Activated T-helper 1 cell treated with anti-CD3 and anti-CD28 coated beads, Interleukin-2, amount 50 U/mL, for 16 hours (primary cell): ENCODE measurements at regions not wholly inside any gene's neighbourhood (a gene's known extent, or its start where the extent isn't known, plus 50 kb on each side); places are given as distances from the start of the nearest gene placed in this dataset.

ENCODE experiments used
- DNase-seq, 2 donors: peaks; one replicate each; pipeline ENCODE4 v3.0.0-alpha.2; 2020; ENCODE audit warnings: low read depth in 1 of 2, low spot score in 1 of 2

DNA sequence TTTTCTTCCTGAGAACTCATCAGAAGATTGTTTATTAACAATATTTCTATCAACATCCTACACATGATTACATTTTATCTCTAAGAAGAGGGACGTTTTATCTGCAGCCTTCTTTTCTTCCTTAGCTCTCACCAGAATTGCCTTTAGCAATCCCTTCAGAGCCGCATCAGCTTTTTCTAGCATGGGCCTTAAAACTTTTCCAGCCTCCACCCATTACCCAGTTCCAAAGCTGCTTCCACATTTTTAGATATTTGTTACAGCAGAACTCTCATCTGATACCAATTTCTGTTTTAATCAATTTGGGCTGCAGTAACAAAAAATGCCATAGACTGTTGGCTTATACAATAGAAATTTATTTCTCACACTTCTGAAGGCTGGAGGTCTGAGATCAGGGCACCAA, 281.5 kb downstream of the THBS2 start:
- DNase-seq, result no peak

DNA sequence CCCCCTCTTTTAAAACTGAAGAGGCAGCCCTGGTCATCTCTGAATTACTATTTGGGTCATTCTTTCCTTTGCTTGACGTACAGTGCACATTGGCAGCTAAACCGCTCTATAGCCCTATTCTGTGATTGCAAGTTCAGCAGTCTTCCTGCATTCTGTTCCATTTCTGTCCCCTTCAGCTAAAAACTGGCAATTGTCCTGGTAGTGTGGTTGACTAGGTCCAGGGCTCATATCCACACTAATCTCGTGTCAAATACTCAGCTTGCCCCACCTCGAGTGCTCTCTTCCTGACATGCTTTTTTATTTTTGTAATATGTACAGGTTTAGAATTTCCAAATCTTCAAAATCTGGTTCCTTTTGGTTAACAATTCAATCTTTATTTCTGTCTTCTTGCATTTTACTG, 282.1 kb downstream of the THBS2 start:
- no peak for DNase-seq

DNA sequence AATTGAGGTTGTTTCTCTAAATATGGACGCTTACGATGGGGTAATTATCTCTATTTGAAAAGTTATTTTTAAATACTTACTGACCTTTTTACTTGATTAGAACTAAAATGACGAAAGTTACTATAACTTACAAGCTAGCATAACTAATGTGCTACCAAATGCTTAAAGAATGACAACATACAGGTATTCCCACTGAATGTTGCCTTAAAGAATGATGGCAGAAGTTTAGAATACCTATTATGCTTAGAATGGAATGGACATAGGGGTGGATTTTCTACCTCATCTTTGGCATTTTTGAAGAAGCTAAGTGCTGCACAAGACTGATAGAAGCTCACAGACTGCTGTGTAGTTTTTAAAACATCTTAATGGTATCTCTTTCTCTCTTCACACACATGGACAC, 284.8 kb downstream of the THBS2 start:
- no peak for DNase-seq

DNA sequence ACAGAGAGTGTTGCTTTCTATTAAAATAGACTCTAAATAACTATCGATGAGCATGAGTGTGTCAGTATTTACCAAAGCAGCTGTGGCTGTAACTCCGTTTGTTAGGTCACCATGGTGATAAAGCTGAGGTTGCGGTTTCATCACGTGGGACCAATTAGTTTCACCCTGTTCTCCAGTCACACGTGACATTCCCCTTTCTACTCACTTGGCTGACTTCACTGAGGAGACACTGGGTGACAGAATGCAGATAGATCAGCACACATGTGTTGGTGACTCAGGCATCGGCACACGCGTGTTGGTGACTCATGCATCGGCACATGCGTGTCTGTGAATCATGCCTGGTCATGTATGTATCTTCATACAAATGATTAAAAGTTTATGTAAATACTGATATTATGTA, 285.4 kb downstream of the THBS2 start:
- no peak for DNase-seq

DNA sequence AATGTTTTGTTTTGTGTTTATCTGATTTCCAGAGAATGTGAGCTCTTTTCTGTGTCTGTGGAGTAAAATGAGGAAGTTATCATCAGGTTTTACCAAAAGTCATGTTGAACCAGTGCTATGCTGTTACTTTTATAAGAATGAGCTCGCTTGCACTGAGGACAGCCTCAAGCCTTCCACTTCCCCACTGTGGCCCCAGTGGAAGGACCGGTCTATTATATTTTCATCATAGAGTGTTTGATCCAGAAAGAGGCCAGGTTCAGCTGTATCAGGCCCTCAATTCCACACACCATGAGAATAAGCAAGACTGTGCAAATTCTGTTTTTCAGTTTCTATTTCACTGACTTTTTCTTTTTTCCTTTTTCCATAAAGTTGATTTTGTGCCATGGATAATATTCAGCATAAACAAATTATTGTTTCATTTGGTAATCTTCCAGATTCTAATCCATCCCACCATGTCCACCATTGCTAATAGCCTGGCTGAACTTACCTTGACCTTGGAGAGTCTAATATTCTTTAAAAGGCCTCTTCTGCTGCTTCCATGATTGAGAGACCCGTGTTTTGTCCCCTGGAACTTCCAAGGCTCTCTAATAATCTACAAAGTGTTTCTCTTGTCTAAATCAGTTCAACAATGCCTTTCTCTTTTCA, 286.2 kb downstream of the THBS2 start:
- DNase-seq, result no peak

DNA sequence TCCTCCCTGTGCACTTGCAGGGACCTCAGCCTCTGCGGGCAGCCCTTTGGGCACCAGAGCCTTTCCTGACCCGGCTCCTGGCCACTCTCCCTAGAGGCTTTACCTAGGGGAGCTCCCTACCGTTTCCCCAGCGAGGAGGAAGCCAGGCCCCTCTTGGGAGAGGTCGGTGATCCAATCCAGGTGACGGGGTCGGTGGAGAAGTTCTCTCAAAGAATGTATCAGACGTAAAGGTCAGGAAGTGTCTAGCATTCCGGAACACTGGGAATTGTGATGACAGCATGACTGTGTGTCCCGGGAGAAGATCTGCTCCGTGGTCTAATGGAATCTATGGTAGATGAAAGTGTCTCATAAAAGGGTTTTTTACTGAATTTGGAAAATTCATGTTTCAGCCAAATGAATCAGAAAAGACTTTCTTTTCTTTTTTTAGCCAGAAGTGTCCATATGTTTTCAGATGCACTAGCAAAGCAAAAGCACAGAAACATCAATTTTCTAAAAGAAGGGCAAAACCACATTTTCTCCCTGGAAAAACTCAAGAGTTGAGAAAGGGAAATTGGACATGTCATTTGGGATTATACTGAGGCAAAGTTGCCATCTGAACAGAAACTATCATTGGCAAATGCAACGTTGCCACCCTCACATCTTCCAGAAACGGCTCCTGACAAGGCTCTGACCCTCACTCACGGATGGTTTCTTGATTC, 289.4 kb downstream of the THBS2 start:
- DNase-seq, result no peak

DNA sequence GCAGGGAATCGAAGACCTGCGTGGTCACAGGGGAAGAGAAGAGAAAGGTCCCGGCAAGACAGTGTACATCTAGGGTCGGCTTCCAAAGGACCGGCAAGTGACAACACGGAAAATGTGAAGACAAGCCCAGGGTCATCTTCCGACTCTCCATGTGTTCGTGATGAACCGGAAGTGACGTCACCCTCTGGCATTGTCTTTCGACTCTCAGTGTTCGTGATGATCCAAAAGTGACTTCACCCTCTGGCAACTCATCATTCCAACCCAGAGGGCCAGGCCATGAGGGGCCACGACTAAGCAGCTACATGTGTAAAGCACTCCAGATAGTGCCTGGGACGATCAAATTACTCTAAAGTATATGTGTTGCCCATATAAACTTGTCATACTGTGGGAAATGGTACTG, 290.8 kb downstream of the THBS2 start:
- no peak for DNase-seq

DNA sequence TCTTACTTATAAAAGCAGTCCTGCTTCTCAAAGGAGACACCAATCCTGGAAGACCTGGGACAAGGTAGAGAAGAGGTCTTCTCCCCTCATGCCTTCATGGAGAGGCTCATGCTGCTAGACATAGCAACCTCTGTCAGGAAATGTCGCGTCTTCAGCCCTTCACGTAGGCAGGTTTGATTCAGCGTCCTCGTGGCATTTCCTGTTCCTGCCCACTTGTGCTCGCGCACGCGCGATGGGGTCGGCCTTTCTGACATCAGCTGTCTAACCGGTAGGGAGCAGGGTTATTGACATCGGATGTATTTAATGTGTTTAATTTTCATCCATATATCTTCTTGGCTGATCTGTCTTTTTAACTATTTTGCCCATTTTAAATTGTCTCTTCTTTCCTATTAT, 292.4 kb downstream of the THBS2 start:
- no peak for DNase-seq

DNA sequence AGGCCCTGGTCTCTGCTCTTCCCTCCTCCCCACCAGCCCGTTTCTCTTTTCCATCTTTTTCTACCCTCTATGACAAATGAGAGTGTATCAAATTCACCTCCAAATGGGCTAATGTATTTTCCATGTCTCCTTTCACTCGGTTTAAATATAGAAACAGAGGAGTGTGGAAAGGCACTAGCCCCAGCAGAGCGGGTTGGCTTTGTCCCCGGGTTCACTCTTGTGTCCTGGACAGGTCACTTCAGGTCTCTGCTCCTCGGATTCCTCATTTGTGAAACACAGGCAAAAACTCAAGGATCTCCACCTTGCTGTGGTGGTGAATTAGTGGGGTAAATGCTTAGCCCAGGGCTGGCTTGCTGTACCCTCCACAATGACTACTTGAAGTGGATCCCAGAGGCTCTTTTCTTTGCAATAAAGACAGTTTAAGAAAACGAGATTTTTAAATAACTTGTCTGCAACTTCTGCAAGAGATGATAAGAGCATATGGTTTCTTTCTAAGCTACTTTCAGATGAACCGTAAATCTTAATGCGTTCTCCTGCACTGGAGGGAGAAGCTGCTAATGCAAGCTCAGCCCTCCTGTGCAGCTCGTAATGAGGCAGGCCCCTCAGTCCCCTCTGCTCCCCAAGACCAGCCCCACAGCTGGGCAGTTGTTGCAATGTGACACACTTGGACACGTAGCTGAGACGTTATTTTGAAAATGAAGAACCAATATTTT, 292.9 kb downstream of the THBS2 start:
- no peak for DNase-seq

DNA sequence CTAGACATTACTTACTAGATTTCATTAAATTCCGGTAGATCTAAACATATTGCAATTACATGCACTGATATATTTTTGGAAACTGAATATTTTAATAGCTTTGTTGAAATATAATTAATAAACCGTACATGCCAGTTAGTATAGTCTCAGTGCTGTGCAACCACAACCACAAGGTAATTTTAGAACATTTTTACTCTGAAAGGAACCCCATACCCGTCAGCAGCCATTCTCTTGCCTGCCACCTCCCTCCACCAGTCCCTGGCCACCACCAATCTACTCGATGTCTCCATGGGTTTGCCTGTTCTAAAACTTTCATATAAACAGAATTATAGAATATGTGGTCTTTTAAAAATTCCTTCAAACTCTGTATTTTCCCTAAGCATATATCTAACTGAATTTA, 293.9 kb downstream of the THBS2 start:
- no peak for DNase-seq

DNA sequence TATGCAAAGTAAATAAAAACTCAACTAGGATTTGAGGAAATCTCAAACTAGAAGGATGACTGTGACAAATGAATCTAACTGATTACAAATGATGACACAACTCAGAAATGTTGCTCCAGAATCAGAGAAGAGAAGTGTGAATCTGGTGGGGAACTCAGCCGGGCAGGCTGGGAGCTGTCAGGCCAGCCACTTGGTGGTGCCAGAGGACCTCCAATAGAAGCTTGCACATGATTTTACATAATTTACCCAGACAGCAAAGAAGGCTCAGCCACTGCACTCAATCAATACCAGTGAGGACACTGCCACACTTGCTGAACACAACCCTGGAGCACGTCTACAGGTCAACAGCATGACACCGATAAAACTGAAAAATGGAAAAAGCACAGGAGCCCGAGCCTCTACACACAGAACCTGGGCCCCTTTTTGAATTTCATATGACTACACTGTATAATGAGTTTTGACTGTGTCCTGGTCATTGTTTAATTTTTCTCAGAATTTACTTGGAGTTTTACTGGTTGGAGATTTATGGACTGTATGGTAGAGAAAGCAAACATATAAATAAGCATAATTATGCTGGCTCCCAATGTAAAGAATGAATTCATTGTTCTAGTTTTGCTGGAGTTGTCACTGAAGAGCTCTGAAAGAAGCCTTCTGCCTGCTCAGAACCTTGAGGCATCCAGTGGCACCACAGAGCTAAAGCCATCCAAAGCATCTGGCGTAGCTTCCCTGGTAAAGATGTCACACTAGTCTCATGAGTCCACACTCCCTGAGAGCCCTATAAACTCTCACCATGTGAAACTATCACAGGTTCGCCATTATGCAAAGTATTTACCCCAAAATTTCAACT, 296.5 kb downstream of the THBS2 start:
- no peak for DNase-seq

DNA sequence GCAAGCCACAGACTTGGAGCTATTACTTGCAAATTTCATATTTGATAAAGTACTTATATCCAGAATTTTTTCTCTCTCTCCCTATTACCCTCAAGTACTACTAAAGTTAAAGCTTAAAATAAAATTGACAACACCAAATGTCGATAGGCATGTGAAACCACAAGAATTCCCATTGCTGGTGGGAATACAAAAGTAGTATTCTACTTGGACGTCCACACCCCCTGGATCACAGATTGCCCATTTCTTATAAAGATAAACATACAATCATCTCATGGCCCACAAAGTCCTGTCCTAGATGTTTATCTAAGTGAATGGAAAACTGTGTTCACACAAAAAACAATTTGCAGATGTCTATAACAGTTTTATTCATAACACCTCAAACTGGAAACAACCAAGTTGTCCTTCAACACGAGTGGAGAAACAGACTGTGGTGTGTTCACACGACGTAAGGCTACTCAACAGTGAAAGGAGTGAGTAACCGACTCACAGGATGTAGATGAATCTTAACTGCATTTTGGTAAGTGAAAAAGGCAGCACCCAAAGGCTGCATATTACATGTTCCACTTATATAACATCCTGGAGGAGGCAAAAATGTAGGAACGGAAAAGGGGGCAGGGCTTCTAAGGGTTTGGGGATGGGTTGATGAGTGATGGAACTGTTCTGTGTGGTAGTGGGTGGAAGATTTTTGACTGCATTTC, 297.4 kb downstream of the THBS2 start:
- no peak for DNase-seq

DNA sequence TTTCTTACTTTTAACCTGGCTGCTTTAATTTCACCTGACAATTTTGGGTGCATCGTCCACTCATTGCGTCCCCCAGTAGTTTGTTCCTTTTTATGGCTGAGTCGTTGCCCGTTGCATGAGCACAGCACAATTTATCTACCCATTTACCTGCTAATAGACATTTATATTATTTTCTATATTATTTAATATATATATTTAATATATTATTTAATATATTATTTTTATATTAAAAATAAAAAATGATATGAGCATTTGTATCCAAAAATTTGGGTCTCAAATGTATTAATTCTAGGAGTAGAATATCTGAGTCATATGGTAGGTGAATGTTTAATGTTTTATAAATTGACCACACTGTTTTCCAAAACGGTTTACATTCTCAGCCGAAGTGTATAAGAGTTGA, 300.2 kb downstream of the THBS2 start:
- no peak for DNase-seq

DNA sequence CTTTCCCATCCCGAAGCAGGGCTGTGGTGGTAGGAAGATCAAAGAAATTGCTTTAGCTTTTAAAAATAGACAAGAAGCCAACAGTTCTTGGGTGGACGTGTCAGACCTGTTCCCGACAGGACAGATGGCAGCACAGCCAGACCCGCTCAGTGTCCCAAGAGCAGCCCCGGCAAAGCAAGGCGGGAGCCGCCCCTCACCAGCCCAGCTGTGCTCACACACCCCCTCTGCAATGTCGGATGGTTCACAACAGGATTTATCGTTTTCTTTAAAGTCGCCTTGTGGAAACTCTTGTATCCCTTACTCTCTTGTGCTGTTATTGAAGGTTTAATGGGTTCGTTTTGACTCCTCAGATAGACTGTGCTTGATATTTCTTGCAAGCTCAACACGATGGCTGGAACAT, 302.4 kb downstream of the THBS2 start:
- DNase-seq, result no peak

DNA sequence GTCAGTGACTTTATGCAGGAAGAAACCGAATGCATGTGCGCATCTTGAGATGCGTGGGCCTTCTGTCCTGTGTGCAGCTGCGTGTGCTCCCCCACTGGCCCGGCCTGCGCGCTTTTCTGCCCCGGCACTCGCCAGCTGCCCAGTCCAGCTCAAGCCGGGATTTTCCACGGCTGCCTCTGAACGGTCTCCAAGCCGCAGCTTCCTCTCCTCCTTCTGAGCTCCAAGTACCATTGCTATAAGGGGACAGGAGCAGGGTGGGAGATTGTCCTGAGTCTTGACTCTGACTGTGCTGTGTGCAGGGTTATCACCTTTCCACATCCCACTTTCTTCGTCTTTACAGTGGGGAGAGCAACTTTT, 302.8 kb downstream of the THBS2 start:
- no peak for DNase-seq

DNA sequence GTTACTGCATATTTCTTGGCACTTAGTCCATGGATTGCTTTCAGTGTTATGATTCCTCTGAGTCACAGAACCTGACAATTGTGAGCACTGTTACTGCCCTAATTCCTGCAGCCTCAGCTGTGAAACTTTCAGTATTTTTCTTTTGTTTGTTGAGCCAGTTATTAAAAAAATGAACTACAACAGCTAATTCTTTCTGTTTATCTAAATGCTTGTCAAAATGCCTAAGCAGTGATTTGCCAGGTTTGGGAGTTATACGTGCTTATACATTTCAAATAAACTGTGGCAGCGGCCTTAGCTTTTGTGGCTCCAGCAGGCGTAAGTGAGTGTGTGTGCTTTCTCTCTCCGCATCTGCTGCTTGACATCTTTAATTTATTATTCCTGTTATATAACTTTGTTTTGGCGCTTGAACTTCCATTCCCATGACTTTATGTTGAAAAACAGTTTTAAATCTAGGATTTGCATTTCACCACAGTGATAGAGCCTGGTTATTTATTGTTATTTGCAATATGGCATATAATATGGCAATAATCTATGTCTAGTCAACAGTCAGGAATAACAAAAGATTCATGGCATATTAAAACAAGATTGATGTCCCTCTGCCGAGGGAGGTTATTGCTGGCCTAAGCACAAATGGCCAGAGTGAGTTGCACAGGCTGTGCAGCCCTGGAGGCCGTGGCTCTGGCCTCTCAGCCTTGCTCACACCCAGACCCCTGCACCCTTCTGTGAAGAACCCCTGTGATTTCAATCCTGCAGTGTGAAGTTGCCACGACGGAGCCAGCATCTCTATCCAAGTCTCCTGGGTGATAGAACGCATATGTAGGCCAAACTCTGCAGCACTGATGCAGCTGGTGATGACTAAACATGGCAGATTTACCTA, 303.4 kb downstream of the THBS2 start:
- no peak for DNase-seq

DNA sequence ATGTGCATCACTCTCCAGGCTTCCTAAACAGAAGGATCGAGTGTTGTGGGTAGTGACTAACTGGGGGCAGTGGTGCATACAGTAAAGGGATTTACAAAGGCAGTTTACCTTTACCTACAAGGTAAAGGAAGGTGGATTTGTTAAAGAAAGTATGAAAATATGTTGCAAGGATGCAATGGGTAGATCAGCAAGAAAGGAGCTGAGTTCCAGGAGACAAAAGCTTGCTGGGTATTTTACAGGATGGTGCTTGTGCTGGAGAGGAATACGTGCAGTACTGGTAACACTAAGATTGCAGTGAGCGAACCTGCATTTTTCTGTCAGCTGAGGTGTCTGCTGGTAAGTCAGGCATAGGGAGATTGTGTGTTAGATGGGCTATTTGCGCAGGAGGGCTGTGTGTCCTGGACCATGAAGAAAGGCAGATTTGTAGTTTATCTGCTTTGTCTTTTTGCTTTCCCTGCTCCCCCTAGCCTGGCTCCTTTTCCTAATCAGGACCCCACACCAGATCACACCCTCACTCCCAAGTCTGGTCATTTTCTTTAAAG, 304.6 kb downstream of the THBS2 start:
- no peak for DNase-seq

DNA sequence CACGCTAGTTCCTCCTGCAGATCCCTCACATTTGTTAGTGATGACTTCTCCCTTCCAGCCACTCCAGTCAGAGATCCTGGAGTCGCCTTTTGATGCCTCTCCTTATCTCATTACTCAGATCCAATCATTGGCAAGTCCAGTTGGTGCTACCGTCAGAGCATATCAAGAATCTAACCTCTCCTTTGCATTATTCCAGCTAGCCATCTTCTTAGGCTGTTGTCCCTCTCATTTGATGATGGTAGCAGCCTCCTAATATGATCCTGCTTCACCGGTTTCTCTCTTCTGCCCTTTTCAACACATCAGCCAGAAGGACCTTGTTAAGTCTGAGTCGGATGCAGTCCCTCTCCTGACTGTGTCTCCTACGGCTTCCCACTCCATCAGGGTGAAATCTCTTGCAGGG, 305.6 kb downstream of the THBS2 start:
- DNase-seq, result no peak

DNA sequence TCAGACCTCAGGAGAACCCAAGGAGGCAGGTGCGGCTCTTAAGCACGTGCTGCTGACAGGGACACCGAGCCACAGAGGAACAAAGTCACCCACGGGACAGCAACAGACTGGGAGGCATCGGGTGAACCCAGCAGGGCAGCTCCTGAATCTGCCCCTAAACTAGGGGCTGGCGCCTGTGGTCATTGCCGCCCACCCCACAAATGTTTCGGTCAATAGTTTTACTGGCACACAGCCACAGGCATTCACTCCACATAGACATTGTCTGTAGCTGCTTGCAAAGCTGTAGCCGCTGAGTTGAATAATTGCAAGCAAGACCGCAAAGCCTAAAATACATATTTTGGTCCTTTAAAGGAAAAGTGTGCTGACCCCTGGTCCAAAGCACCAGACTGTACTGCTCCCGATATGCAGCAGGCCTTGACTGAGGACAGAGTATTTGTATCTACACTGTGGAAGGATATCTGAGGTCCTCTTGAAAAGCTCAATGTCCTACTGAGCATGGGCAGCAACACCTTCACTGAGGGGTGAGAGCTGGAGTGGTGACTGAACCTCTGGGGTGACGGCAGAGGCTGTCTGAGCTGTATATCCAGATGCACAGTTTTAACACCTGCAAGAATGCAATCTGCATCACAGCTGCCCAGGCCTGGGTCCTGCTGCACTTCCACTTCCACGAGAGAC, 310.3 kb downstream of the THBS2 start:
- DNase-seq, result no peak
